Astrocyte (in vitro differentiated cells and primary cell): ENCODE measurements at regions not wholly inside any gene's neighbourhood (a gene's known extent, or its start where the extent isn't known, plus 50 kb on each side); places are given as distances from the start of the nearest gene placed in this dataset.

Experiments
- DNase-seq: peaks from one replicate; pipeline ENCODE4 v3.0.0-alpha.2; 2010; ENCODE audit warnings: low read depth
- FAIRE-seq: peaks from 2 replicates; lab custom pipeline; 2011; peaks lifted over from hg19 to GRCh38; lab: Jason Lieb, UNC
- H2AFZ ChIP-seq: 2 replicates; pipeline ENCODE4 v1.6.0; 2012; ENCODE audit warnings: low read depth, low read length, inconsistent platforms
- H3K27ac ChIP-seq: 2 replicates; pipeline ENCODE4 v1.5.1; 2011; ENCODE audit warnings: low read depth, low read length, inconsistent platforms
- H3K27me3 ChIP-seq: 2 replicates; pipeline ENCODE4 v1.6.0; 2011; ENCODE audit warnings: low read length, inconsistent platforms; ENCODE audit not compliant: insufficient read depth
- H3K36me3 ChIP-seq: 2 replicates; pipeline ENCODE4 v1.5.1; 2011; ENCODE audit warnings: low read length, inconsistent platforms; ENCODE audit not compliant: insufficient read depth
- H3K4me1 ChIP-seq: 2 replicates; pipeline ENCODE4 v1.5.1; 2011; ENCODE audit warnings: low read length, inconsistent platforms; ENCODE audit not compliant: insufficient read depth
- H3K4me2 ChIP-seq: 2 replicates; pipeline ENCODE4 v1.6.0; 2012; ENCODE audit warnings: low read length, inconsistent platforms
- H3K4me3 ChIP-seq: 2 replicates; pipeline ENCODE4 v1.5.1; 2011; ENCODE audit warnings: low read depth, mild to moderate bottlenecking, low read length, inconsistent platforms; ENCODE audit not compliant: insufficient read depth
- H3K79me2 ChIP-seq: 2 replicates; pipeline ENCODE4 v1.6.0; 2012; ENCODE audit warnings: mild to moderate bottlenecking, low read length, inconsistent platforms; ENCODE audit not compliant: insufficient read depth
- H3K9ac ChIP-seq: 2 replicates; pipeline ENCODE4 v1.6.0; 2012; ENCODE audit warnings: mild to moderate bottlenecking, low read length, inconsistent platforms
- H3K9me3 ChIP-seq: 2 replicates; pipeline ENCODE4 v1.5.1; 2012; ENCODE audit warnings: low read depth, mild to moderate bottlenecking, low read length, inconsistent platforms; ENCODE audit not compliant: insufficient read depth
- H4K20me1 ChIP-seq: 2 replicates; pipeline ENCODE4 v1.6.0; 2012; ENCODE audit warnings: low read length, inconsistent platforms; ENCODE audit not compliant: insufficient read depth
- H3K27ac Mint-ChIP-seq: one replicate; pipeline ENCODE4 v1.8.0; 2021; ENCODE audit warnings: mild to moderate bottlenecking, mixed read lengths; ENCODE audit not compliant: unreplicated experiment
- H3K27me3 Mint-ChIP-seq: one replicate; pipeline ENCODE4 v1.8.0; 2021; ENCODE audit warnings: low read depth, mixed read lengths; ENCODE audit not compliant: unreplicated experiment
- H3K36me3 Mint-ChIP-seq: one replicate; pipeline ENCODE4 v1.8.0; 2021; ENCODE audit warnings: low read depth, mixed read lengths; ENCODE audit not compliant: unreplicated experiment
- H3K4me1 Mint-ChIP-seq: one replicate; pipeline ENCODE4 v1.8.0; 2021; ENCODE audit warnings: low read depth, mixed read lengths; ENCODE audit not compliant: unreplicated experiment
- H3K4me3 Mint-ChIP-seq: one replicate; pipeline ENCODE4 v1.8.0; 2021; ENCODE audit warnings: mild to moderate bottlenecking, moderate library complexity, mixed read lengths; ENCODE audit not compliant: unreplicated experiment
- H3K9me3 Mint-ChIP-seq: one replicate; pipeline ENCODE4 v1.8.0; 2021; ENCODE audit warnings: mild to moderate bottlenecking, mixed read lengths; ENCODE audit not compliant: unreplicated experiment
- EZH2 ChIP-seq: IDR thresholded peaks from 2 replicates; pipeline ENCODE4 v1.6.1; 2012; ENCODE audit warnings: mild to moderate bottlenecking, low read length, inconsistent platforms; ENCODE audit not compliant: insufficient read depth
- TF ChIP-seq, protein P1 (sequence below): IDR thresholded peaks from 2 replicates; pipeline ENCODE4 v1.5.1; 2011; ENCODE audit warnings: low read depth, mild to moderate bottlenecking, inconsistent platforms, low read length, moderate library complexity; ENCODE audit not compliant: insufficient read depth

DNA sequence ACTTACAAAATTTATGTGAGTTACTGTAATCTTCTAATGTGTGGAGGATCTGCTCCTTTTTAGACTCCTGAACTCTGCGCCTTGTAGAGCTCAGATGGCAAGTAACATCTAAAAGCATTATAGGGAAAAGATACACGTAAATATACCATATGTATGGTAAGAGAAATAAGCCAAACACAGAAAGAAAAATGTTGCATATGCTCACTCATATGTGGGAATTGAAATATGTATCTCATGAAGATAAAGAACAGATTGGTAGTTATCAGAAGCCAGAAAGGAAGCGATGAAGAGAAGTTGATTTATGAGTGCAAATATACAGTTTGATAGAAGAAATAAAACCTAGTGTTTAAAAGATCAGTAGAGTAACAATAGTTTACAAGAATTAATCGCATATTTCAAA, 815.0 kb upstream of the MAN1A1 start:
- Histone ChIP-seq H4K20me1 (no peaks in the 10 kb centered on the region), H3K9ac (no peak overlapping the region), H3K27me3 (no peaks in the 10 kb centered on the region), H3K4me2 (no peak overlapping the region), H3K4me3 (no peak overlapping the region), H3K4me1 (no peaks in the 10 kb centered on the region), H2AFZ (no peak overlapping the region), H3K27ac (no peak overlapping the region), H3K79me2 (no peaks in the 10 kb centered on the region), H3K9me3 (no peaks in the 10 kb centered on the region), H3K36me3 (no peaks in the 10 kb centered on the region)
- Mint-ChIP-seq H3K9me3 (no peaks in the 10 kb centered on the region), H3K4me1 (no peaks in the 10 kb centered on the region), H3K36me3 (no peaks in the 10 kb centered on the region), H3K27me3 (no peaks in the 10 kb centered on the region), H3K4me3 (no peak overlapping the region), H3K27ac (no peak overlapping the region)
- DNase-seq (no peak), FAIRE-seq (no peak)
- TF ChIP-seq, protein P1, sequence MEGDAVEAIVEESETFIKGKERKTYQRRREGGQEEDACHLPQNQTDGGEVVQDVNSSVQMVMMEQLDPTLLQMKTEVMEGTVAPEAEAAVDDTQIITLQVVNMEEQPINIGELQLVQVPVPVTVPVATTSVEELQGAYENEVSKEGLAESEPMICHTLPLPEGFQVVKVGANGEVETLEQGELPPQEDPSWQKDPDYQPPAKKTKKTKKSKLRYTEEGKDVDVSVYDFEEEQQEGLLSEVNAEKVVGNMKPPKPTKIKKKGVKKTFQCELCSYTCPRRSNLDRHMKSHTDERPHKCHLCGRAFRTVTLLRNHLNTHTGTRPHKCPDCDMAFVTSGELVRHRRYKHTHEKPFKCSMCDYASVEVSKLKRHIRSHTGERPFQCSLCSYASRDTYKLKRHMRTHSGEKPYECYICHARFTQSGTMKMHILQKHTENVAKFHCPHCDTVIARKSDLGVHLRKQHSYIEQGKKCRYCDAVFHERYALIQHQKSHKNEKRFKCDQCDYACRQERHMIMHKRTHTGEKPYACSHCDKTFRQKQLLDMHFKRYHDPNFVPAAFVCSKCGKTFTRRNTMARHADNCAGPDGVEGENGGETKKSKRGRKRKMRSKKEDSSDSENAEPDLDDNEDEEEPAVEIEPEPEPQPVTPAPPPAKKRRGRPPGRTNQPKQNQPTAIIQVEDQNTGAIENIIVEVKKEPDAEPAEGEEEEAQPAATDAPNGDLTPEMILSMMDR, result no peak
- no peak for TF ChIP-seq EZH2

DNA sequence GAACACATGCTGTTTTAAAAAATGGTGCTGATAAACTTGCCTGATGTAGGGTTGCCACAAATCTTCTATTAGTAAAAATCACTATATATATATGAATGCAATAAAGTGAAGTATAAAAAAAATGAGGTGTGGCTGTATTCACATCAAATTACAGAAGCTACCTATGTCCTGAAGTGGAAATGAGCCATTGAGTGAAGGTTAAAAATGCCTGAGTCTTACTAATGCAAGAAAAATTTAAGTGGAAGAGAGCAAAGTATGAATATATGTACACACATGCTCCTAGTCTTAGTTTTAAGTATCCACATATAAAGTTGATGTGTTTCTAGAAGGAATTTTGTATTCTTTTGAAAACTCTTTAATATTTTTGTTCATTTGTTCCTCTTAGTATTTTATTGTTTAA, 808.3 kb upstream of the MAN1A1 start:
- Mint-ChIP-seq H3K4me3 (no peak overlapping the region), H3K36me3 (no peaks in the 10 kb centered on the region), H3K27me3 (no peaks in the 10 kb centered on the region), H3K27ac (no peak overlapping the region), H3K9me3 (peaks cover 5% of the 10 kb centered on the region), H3K4me1 (peaks cover 2% of the 10 kb centered on the region)
- TF ChIP-seq, protein P1, result no peak
- TF ChIP-seq EZH2, result no peak
- DNase-seq, result no peak
- no peaks in the 10 kb centered on the region for H3K79me2 ChIP-seq
- H3K9ac ChIP-seq, result no peak overlapping the region
- H3K27ac ChIP-seq, result no peak overlapping the region
- no peaks in the 10 kb centered on the region for H3K9me3 ChIP-seq
- no peaks in the 10 kb centered on the region for H4K20me1 ChIP-seq
- no peak overlapping the region for H3K4me2 ChIP-seq
- no peak overlapping the region for H2AFZ ChIP-seq
- no peak for FAIRE-seq
- H3K4me1 ChIP-seq, result no peaks in the 10 kb centered on the region
- no peaks in the 10 kb centered on the region for H3K36me3 ChIP-seq
- no peak overlapping the region for H3K4me3 ChIP-seq
- H3K27me3 ChIP-seq, result no peaks in the 10 kb centered on the region

GRCh38 chr6:120147071-120147871, 797.7 kb upstream of the MAN1A1 start:
- Mint-ChIP-seq H3K27ac (no peak overlapping the region), H3K9me3 (no peaks in the 10 kb centered on the region), H3K36me3 (no peaks in the 10 kb centered on the region), H3K4me1 (no peaks in the 10 kb centered on the region), H3K27me3 (no peaks in the 10 kb centered on the region), H3K4me3 (no peak overlapping the region)
- Histone ChIP-seq H3K27ac (no peak overlapping the region), H3K4me2 (no peak overlapping the region), H2AFZ (no peak overlapping the region), H3K79me2 (no peaks in the 10 kb centered on the region), H3K36me3 (no peaks in the 10 kb centered on the region), H4K20me1 (no peaks in the 10 kb centered on the region), H3K4me3 (no peak overlapping the region), H3K9ac (no peak overlapping the region), H3K27me3 (no peaks in the 10 kb centered on the region), H3K4me1 (no peaks in the 10 kb centered on the region), H3K9me3 (no peaks in the 10 kb centered on the region)
- DNase-seq, result no peak
- FAIRE-seq, result no peak
- TF ChIP-seq, protein P1, result no peak
- no peak for TF ChIP-seq EZH2
